Adipocyte (in vitro differentiated cells): ENCODE measurements at regions not wholly inside any gene's neighbourhood (a gene's known extent, or its start where the extent isn't known, plus 50 kb on each side); places are given as distances from the start of the nearest gene placed in this dataset.
"Not testable (repeated sequence)": the region's sequence is repeated elsewhere in the genome, so short reads cannot be mapped to it uniquely, and the experiment has no call there.

Experiments used
- DNase-seq: peaks from one replicate; pipeline ENCODE4 v3.0.0-alpha.2; 2015; ENCODE audit warnings: low read depth
- H3K27me3 ChIP-seq: replicated peaks from 2 replicates; pipeline ENCODE4 v1.7.0; 2013; ENCODE audit warnings: mild to moderate bottlenecking, low read length, moderate library complexity; ENCODE audit not compliant: control insufficient read depth, insufficient read depth
- H3K36me3 ChIP-seq: 2 replicates; pipeline ENCODE4 v1.7.0; 2013; ENCODE audit warnings: low read length, mild to moderate bottlenecking, moderate library complexity; ENCODE audit not compliant: control insufficient read depth, insufficient read depth, severe bottlenecking
- H3K4me1 ChIP-seq: 2 replicates; pipeline ENCODE4 v1.7.0; 2013; ENCODE audit warnings: mild to moderate bottlenecking, low read length, moderate library complexity; ENCODE audit not compliant: control insufficient read depth, insufficient read depth
- H3K4me3 ChIP-seq: 2 replicates; pipeline ENCODE4 v1.7.0; 2013; ENCODE audit warnings: mild to moderate bottlenecking, low read length, moderate library complexity
- H3K9ac ChIP-seq: 2 replicates; pipeline ENCODE4 v1.7.0; 2013; ENCODE audit warnings: mild to moderate bottlenecking, low read length, moderate library complexity
- H3K9me3 ChIP-seq: 2 replicates; pipeline ENCODE4 v1.7.0; 2013; ENCODE audit warnings: mild to moderate bottlenecking, low read length, moderate library complexity; ENCODE audit not compliant: control insufficient read depth

GRCh38 chr7:120180221-120180620, 92.8 kb upstream of the KCND2 start:
- Histone ChIP-seq H3K9ac (peak overlapping the region; percentile 75), H3K27me3 (no peaks in the 10 kb centered on the region), H3K4me3 (peak overlapping the region; percentile 9), H3K4me1 (peaks cover 35% of the 10 kb centered on the region), H3K9me3 (no peaks in the 10 kb centered on the region), H3K36me3 (no peaks in the 10 kb centered on the region)
- no peak for DNase-seq

GRCh38 chr7:120181499-120181898, 91.5 kb upstream of the KCND2 start:
- Histone ChIP-seq H3K9ac (no peak overlapping the region), H3K9me3 (no peaks in the 10 kb centered on the region), H3K4me3 (no peak overlapping the region), H3K36me3 (no peaks in the 10 kb centered on the region), H3K27me3 (no peaks in the 10 kb centered on the region), H3K4me1 (peaks cover 47% of the 10 kb centered on the region)
- DNase-seq = no peak

GRCh38 chr7:120184866-120185265, 88.1 kb upstream of the KCND2 start:
- Histone ChIP-seq H3K4me1 (peaks cover 41% of the 10 kb centered on the region), H3K4me3 (no peak overlapping the region), H3K9ac (peak overlapping the region; percentile 37), H3K27me3 (no peaks in the 10 kb centered on the region), H3K9me3 (no peaks in the 10 kb centered on the region), H3K36me3 (no peaks in the 10 kb centered on the region)
- DNase-seq = no peak

GRCh38 chr7:120185940-120186682, 86.9 kb upstream of the KCND2 start:
- H3K9me3 ChIP-seq = no peaks in the 10 kb centered on the region
- peak; percentile 1 for DNase-seq
- no peak overlapping the region for H3K9ac ChIP-seq

GRCh38 chr7:120186688-120187087, 86.3 kb upstream of the KCND2 start:
- Histone ChIP-seq H3K9ac (no peak overlapping the region), H3K27me3 (no peaks in the 10 kb centered on the region), H3K36me3 (no peaks in the 10 kb centered on the region), H3K9me3 (no peaks in the 10 kb centered on the region), H3K4me1 (peaks cover 35% of the 10 kb centered on the region), H3K4me3 (no peak overlapping the region)
- no peak for DNase-seq

More at GRCh38 chr7:120185940-120186682, 86.9 kb upstream of the KCND2 start:
- Histone ChIP-seq H3K4me3 (no peak overlapping the region), H3K27me3 (no peaks in the 10 kb centered on the region), H3K36me3 (no peaks in the 10 kb centered on the region), H3K4me1 (peaks cover 39% of the 10 kb centered on the region)

- no peak for DNase-seq
Measured at GRCh38 chr7:120189623-120190022, 83.4 kb upstream of the KCND2 start.

GRCh38 chr7:120190109-120190508, 82.9 kb upstream of the KCND2 start:
- Histone ChIP-seq H3K9ac (no peak overlapping the region), H3K9me3 (no peaks in the 10 kb centered on the region), H3K36me3 (no peaks in the 10 kb centered on the region), H3K4me3 (no peak overlapping the region), H3K4me1 (peaks cover 20% of the 10 kb centered on the region), H3K27me3 (no peaks in the 10 kb centered on the region)
- DNase-seq = no peak

More at GRCh38 chr7:120189623-120190022, 83.4 kb upstream of the KCND2 start:
- Histone ChIP-seq H3K4me1 (peaks cover 25% of the 10 kb centered on the region), H3K9ac (no peak overlapping the region), H3K36me3 (no peaks in the 10 kb centered on the region), H3K4me3 (no peak overlapping the region), H3K27me3 (no peaks in the 10 kb centered on the region), H3K9me3 (no peaks in the 10 kb centered on the region)

GRCh38 chr7:120190566-120190965, 82.4 kb upstream of the KCND2 start:
- Histone ChIP-seq H3K9me3 (no peaks in the 10 kb centered on the region), H3K9ac (no peak overlapping the region), H3K4me1 (peaks cover 15% of the 10 kb centered on the region), H3K36me3 (no peaks in the 10 kb centered on the region), H3K4me3 (no peak overlapping the region), H3K27me3 (no peaks in the 10 kb centered on the region)
- DNase-seq = no peak

GRCh38 chr7:120191423-120191822, 81.6 kb upstream of the KCND2 start:
- not testable (repeated sequence) for H3K4me1 ChIP-seq

GRCh38 chr7:120201290-120201689, 71.7 kb upstream of the KCND2 start:
- Histone ChIP-seq H3K9me3 (no peaks in the 10 kb centered on the region), H3K4me1 (no peaks in the 10 kb centered on the region), H3K27me3 (no peaks in the 10 kb centered on the region), H3K4me3 (no peak overlapping the region), H3K9ac (no peak overlapping the region), H3K36me3 (no peaks in the 10 kb centered on the region)
- no peak for DNase-seq

More at GRCh38 chr7:120191423-120191822, 81.6 kb upstream of the KCND2 start:
- not testable (repeated sequence) for H3K4me3 ChIP-seq, DNase-seq, H3K9ac ChIP-seq, H3K9me3 ChIP-seq, H3K36me3 ChIP-seq, H3K27me3 ChIP-seq

GRCh38 chr7:120205101-120205500, 67.9 kb upstream of the KCND2 start:
- Histone ChIP-seq H3K36me3 (no peaks in the 10 kb centered on the region), H3K9me3 (no peaks in the 10 kb centered on the region), H3K4me3 (no peak overlapping the region), H3K4me1 (no peaks in the 10 kb centered on the region), H3K9ac (no peak overlapping the region), H3K27me3 (no peaks in the 10 kb centered on the region)
- no peak for DNase-seq

GRCh38 chr7:120207037-120207436, 65.9 kb upstream of the KCND2 start:
- DNase-seq = no peak

More at GRCh38 chr7:120207037-120207436, 65.9 kb upstream of the KCND2 start:
- Histone ChIP-seq H3K36me3 (no peaks in the 10 kb centered on the region), H3K9me3 (no peaks in the 10 kb centered on the region), H3K27me3 (no peaks in the 10 kb centered on the region), H3K4me1 (no peaks in the 10 kb centered on the region), H3K9ac (no peak overlapping the region), H3K4me3 (no peak overlapping the region)
